HepG2 (cell line): ENCODE measurements at regions not wholly inside any gene's neighbourhood (a gene's known extent, or its start where the extent isn't known, plus 50 kb on each side); places are given as distances from the start of the nearest gene placed in this dataset.

Source experiments
- ARNT2 ChIP-seq: sonication (generic); formaldehyde crosslinking; IDR thresholded peaks from 2 replicates; pipeline ENCODE4 v1.8.0; 2022; ENCODE audit warnings: mild to moderate bottlenecking, low read depth, missing genetic modification reagents, moderate library complexity
- E2F2 ChIP-seq: sonication (generic); formaldehyde crosslinking; IDR thresholded peaks from 2 replicates; pipeline ENCODE4 v1.4.0; 2020; ENCODE audit warnings: missing genetic modification reagents, borderline replicate concordance
- ETV5 ChIP-seq: IDR thresholded peaks from 2 replicates; pipeline ENCODE4 v1.6.1; 2018; ENCODE audit warnings: missing biosample characterization, missing genetic modification reagents, inconsistent platforms, borderline replicate concordance
- HBP1 ChIP-seq: IDR thresholded peaks from 2 replicates; pipeline ENCODE4 v1.6.1; 2016; ENCODE audit warnings: low read depth, control low read depth
- MEIS1 ChIP-seq: sonication (generic); formaldehyde crosslinking; IDR thresholded peaks from 2 replicates; pipeline ENCODE4 v1.9.0; 2021; ENCODE audit warnings: mild to moderate bottlenecking, missing genetic modification reagents, moderate library complexity, borderline replicate concordance
- MNT ChIP-seq: fragments of 450-650 bp; IDR thresholded peaks from 2 replicates; pipeline ENCODE4 v1.6.1; 2016
- PAXIP1 ChIP-seq: sonication (generic); formaldehyde crosslinking; conservative IDR thresholded peaks from 2 replicates; pipeline ENCODE4 v1.4.0; 2020; ENCODE audit warnings: mild to moderate bottlenecking, missing genetic modification reagents, moderate library complexity
- POLR2AphosphoS2 ChIP-seq: IDR thresholded peaks from 2 replicates; pipeline ENCODE4 v1.6.1; 2011; ENCODE audit warnings: low read depth, low read length, improper control_type of control experiment
- PRMT3 ChIP-seq: sonication (generic); formaldehyde crosslinking; IDR thresholded peaks from 2 replicates; pipeline ENCODE4 v1.8.1; 2022; ENCODE audit warnings: low read depth, mild to moderate bottlenecking, moderate library complexity, missing genetic modification reagents, borderline replicate concordance
- RAD21 ChIP-seq: fragments of 450-650 bp; formaldehyde crosslinking; IDR thresholded peaks from 2 replicates; pipeline ENCODE4 v1.5.0; 2020; ENCODE audit warnings: mild to moderate bottlenecking
- RELA ChIP-seq: sonication (generic); formaldehyde crosslinking; IDR thresholded peaks from 2 replicates; pipeline ENCODE4 v1.4.0; 2020; ENCODE audit warnings: missing genetic modification reagents
- SIN3B ChIP-seq: fragments of 150-350 bp; IDR thresholded peaks from 2 replicates; pipeline ENCODE4 v1.6.1; 2014; ENCODE audit warnings: low read length
- SNAPC5 ChIP-seq: sonication (generic); formaldehyde crosslinking; IDR thresholded peaks from 2 replicates; pipeline ENCODE4 v1.8.1; 2023; ENCODE audit warnings: mild to moderate bottlenecking, missing genetic modification reagents, borderline replicate concordance
- SOX6 ChIP-seq, 2 experiments: fragments of 450-650 bp in 1 of 2; sonication (generic) in 1 of 2; formaldehyde crosslinking in 1 of 2; IDR thresholded peaks; 2 replicates each; pipeline versions ENCODE4 v1.4.0 to v1.6.1; 2017 to 2020; ENCODE audit warnings: antibody characterized with exemption in 1 of 2, mild to moderate bottlenecking in 1 of 2, missing genetic modification reagents in 1 of 2
- SRSF9 ChIP-seq: fragments of 200-400 bp; formaldehyde crosslinking; IDR thresholded peaks from 2 replicates; pipeline ENCODE4 v1.6.1; 2018; ENCODE audit warnings: borderline replicate concordance, mild to moderate bottlenecking, low read depth, low read length; ENCODE audit not compliant: insufficient read depth, poor library complexity, severe bottlenecking
- TAF1 ChIP-seq: sonication (generic); formaldehyde crosslinking; IDR thresholded peaks from 2 replicates; pipeline ENCODE4 v1.4.0; 2020; ENCODE audit warnings: missing genetic modification reagents
- TRAFD1 ChIP-seq: sonication (generic); formaldehyde crosslinking; IDR thresholded peaks from 2 replicates; pipeline ENCODE4 v1.5.1; 2020; ENCODE audit warnings: missing genetic modification reagents, mild to moderate bottlenecking, borderline replicate concordance
- ZKSCAN1 ChIP-seq: fragments of 150-350 bp; IDR thresholded peaks from 2 replicates; pipeline ENCODE4 v1.6.1; 2014; ENCODE audit warnings: low read length
- ZNF282 ChIP-seq: fragments of 450-650 bp; IDR thresholded peaks from 2 replicates; pipeline ENCODE4 v1.6.1; 2018; ENCODE audit not compliant: partially characterized antibody

- TF ChIP-seq E2F2 (CRISPR knock-in tag), result no peak; the same call in none of the 2 replicates
- TF ChIP-seq PAXIP1, result peak; percentile 79
- no peak for TF ChIP-seq POLR2AphosphoS2
- peak; percentile 34; the same call in 1 of the 2 replicates for TF ChIP-seq TRAFD1 (CRISPR knock-in tag)
- no peak for TF ChIP-seq ZNF282
- TF ChIP-seq RELA, result peak; percentile 56; the same call in 1 of the 2 replicates
- TF ChIP-seq MEIS1 (CRISPR knock-in tag), result peak; percentile 94; the same call in 1 of the 2 replicates
- TF ChIP-seq HBP1 (CRISPR knock-in tag), result peak; percentile 98; the same call in 1 of the 2 replicates
- 0 out of 2 replicates have a peak, but pooled peaks have one; percentile 44 for TF ChIP-seq ZKSCAN1
- no peak; the same call in 1 of the 2 replicates for TF ChIP-seq SIN3B
- no peak for TF ChIP-seq SNAPC5 (CRISPR knock-in tag)
- peak; percentile 88 for TF ChIP-seq RAD21
- TF ChIP-seq ARNT2 (CRISPR knock-in tag), result peak; percentile 98
- TF ChIP-seq MNT, result peak; percentile 94
- peak; percentile 73; the same call in 1 of the 2 replicates for TF ChIP-seq PRMT3 (CRISPR knock-in tag)
- TF ChIP-seq ETV5, result peak; percentile 99
- no peak for TF ChIP-seq SRSF9
- TF ChIP-seq TAF1, result peak; percentile 95
- no peak for TF ChIP-seq SOX6 (IDR thresholded peaks at IDR 0.05)
- peak; percentile 83 for TF ChIP-seq SOX6 (CRISPR knock-in tag; IDR thresholded peaks at IDR 0.05)
These were observed 52.2 kb upstream of the SEC14L1 start (continued) for GRCh38 chr17:77088455-77089123.
